GM12878 (cell line): ENCODE measurements at regions not wholly inside any gene's neighbourhood (a gene's known extent, or its start where the extent isn't known, plus 50 kb on each side); places are given as distances from the start of the nearest gene placed in this dataset.

Experiments
- ATAC-seq: fragments of 200-7000 bp; cut with Tn5 transposase; 3 replicates; pipeline ENCODE4 v1.9.1; 2020; ENCODE audit warnings: mild to moderate bottlenecking, moderate library complexity
- BruUV-seq: library from RNA; stranded (reverse); fragments of 400-500 nt; replicated peaks from 2 replicates; lab custom pipeline; 2021; lab: Mats Ljungman, UMichigan
- CTCF ChIA-PET: fragments of 300-600 bp; sonication (Branson Sonifier 250); formaldehyde crosslinking; extraction: SDS; loops from one replicate; lab custom pipeline; 2021; ENCODE audit warnings: inconsistent platforms; lab: Yijun Ruan, JAX
- POLR2A ChIA-PET: fragments of 350-600 bp; formaldehyde crosslinking; extraction: SDS; loops from one replicate; lab custom pipeline; 2021; ENCODE audit warnings: inconsistent platforms; lab: Charles Lee
- RAD21 ChIA-PET: fragments of 300-600 bp; sonication (Branson Sonifier 250); formaldehyde crosslinking; loops from one replicate; lab custom pipeline; 2023; ENCODE audit warnings: antibody characterized with exemption; ENCODE audit not compliant: unreplicated experiment; lab: Charles Lee
- SMC1A ChIA-PET: fragments of 300-600 bp; sonication (Branson Sonifier 250); formaldehyde crosslinking; loops from one replicate; lab custom pipeline; 2023; ENCODE audit not compliant: unreplicated experiment, uncharacterized antibody; lab: Charles Lee
- DNase-seq: peaks from one replicate; pipeline ENCODE4 v3.0.0-alpha.2; 2011; ENCODE audit warnings: low read depth, low spot score
- FAIRE-seq: peaks from 3 replicates; lab custom pipeline; 2011; peaks lifted over from hg19 to GRCh38; lab: Jason Lieb, UNC
- H2AFZ ChIP-seq: 2 replicates; pipeline ENCODE4 v1.6.0; 2011; ENCODE audit warnings: low read depth, low read length, control low read depth; ENCODE audit not compliant: control insufficient read depth
- H3K27ac ChIP-seq: 2 replicates; pipeline ENCODE4 v1.5.1; 2011; ENCODE audit warnings: control low read depth; ENCODE audit not compliant: control insufficient read depth, insufficient read depth
- H3K27me3 ChIP-seq, 2 experiments: replicated peaks in 1 of 2; 2 replicates each; pipeline versions ENCODE4 v1.6.0 to v1.6.1; 2011; ENCODE audit warnings: low read length in 1 of 2; ENCODE audit not compliant: control insufficient read depth in 2 of 2, insufficient read depth in 2 of 2
- H3K36me3 ChIP-seq, 2 experiments: 2 replicates each; pipeline ENCODE4 v1.5.1; 2011; ENCODE audit warnings: low read length in 1 of 2; ENCODE audit not compliant: control insufficient read depth in 2 of 2, insufficient read depth in 2 of 2
- H3K4me1 ChIP-seq: 2 replicates; pipeline ENCODE4 v1.6.1; 2011; ENCODE audit warnings: mild to moderate bottlenecking, low read length, moderate library complexity, mixed read lengths; ENCODE audit not compliant: control insufficient read depth, insufficient read depth
- H3K4me2 ChIP-seq: 2 replicates; pipeline ENCODE4 v1.6.0; 2011; ENCODE audit warnings: control low read depth; ENCODE audit not compliant: control insufficient read depth, insufficient read depth
- H3K4me3 ChIP-seq: fragments of 200-600 bp; sonication (generic); 2 replicates; pipeline ENCODE4 v1.5.1; 2016
- H3K79me2 ChIP-seq: 2 replicates; pipeline ENCODE4 v1.6.0; 2011; ENCODE audit warnings: low read length; ENCODE audit not compliant: control insufficient read depth, insufficient read depth
- H3K9ac ChIP-seq: 2 replicates; pipeline ENCODE4 v1.8.0; 2011; ENCODE audit warnings: low read length, control low read depth, mixed read lengths; ENCODE audit not compliant: control insufficient read depth, insufficient read depth
- H3K9me3 ChIP-seq: replicated peaks from 3 replicates; pipeline ENCODE4 v1.5.1; 2011; ENCODE audit warnings: mild to moderate bottlenecking, low read length; ENCODE audit not compliant: control insufficient read depth, insufficient read depth
- H4K20me1 ChIP-seq: 2 replicates; pipeline ENCODE4 v1.6.0; 2011; ENCODE audit not compliant: control insufficient read depth, insufficient read depth
- FOXM1 ChIP-seq: IDR thresholded peaks from 2 replicates; pipeline ENCODE4 v1.6.1; 2012; ENCODE audit warnings: low read depth, mild to moderate bottlenecking, inconsistent platforms, low read length, moderate library complexity
- MEF2B ChIP-seq: fragments of 450-650 bp; IDR thresholded peaks from 2 replicates; pipeline ENCODE4 v1.6.1; 2018; ENCODE audit warnings: mild to moderate bottlenecking, moderate library complexity; ENCODE audit not compliant: partially characterized antibody, poor library complexity, severe bottlenecking
- MTA3 ChIP-seq: IDR thresholded peaks from 2 replicates; pipeline ENCODE4 v1.6.1; 2012; ENCODE audit warnings: low read length, inconsistent platforms, borderline replicate concordance
- NFYB ChIP-seq: IDR thresholded peaks from 2 replicates; pipeline ENCODE4 v1.6.1; 2011; ENCODE audit warnings: low read depth, mild to moderate bottlenecking, low read length, improper control_type of control experiment, moderate library complexity; ENCODE audit not compliant: insufficient read depth
- POU2F2 ChIP-seq: IDR thresholded peaks from 3 replicates; pipeline ENCODE4 v1.6.1; 2011; ENCODE audit warnings: low read depth, mild to moderate bottlenecking, low read length, borderline replicate concordance
- RBBP5 ChIP-seq: fragments of 200-600 bp; sonication (generic); conservative IDR thresholded peaks from 2 replicates; pipeline ENCODE4 v1.6.1; 2016
- RFX5 ChIP-seq: IDR thresholded peaks from 2 replicates; pipeline ENCODE4 v1.6.1; 2011; ENCODE audit warnings: low read depth, low read length, improper control_type of control experiment
- SIX5 ChIP-seq: IDR thresholded peaks from 2 replicates; pipeline ENCODE4 v1.6.1; 2011; ENCODE audit warnings: mild to moderate bottlenecking, low read depth, low read length, moderate library complexity; ENCODE audit not compliant: severe bottlenecking
- TARDBP ChIP-seq: IDR thresholded peaks from 2 replicates; pipeline ENCODE4 v1.6.1; 2016; ENCODE audit warnings: borderline replicate concordance
- YY1 ChIP-seq: IDR thresholded peaks from 2 replicates; pipeline ENCODE4 v1.6.1; 2011; ENCODE audit warnings: low read depth, mild to moderate bottlenecking, low read length
- ZNF622 ChIP-seq: fragments of 450-650 bp; IDR thresholded peaks from 2 replicates; pipeline ENCODE4 v1.6.1; 2017; ENCODE audit warnings: mild to moderate bottlenecking, inconsistent platforms
- ZSCAN29 ChIP-seq: fragments of 450-650 bp; IDR thresholded peaks from 2 replicates; pipeline ENCODE4 v1.6.1; 2017; ENCODE audit warnings: mild to moderate bottlenecking, moderate library complexity
- WGBS: methylation state at CpG from one replicate; pipeline ENCODE4 v1.1.6; 2016; ENCODE audit warnings: low lambda C conversion rate; ENCODE audit not compliant: insufficient replicate concordance, insufficient coverage; ENCODE audit errors: missing lambda C conversion rate; 5-methylcytosine and 5-hydroxymethylcytosine counted together
- in situ Hi-C: fragments of 300-500 bp; cut with MboI; formaldehyde crosslinking; loops from 9 replicates; pipeline ENCODE4 v1.14.3; 2018; ENCODE audit warnings: mixed read lengths
- intact Hi-C: fragments of 100-400 bp; cut with micrococcal nuclease; formaldehyde crosslinking; loops from one replicate; pipeline ENCODE4 v1.14.2; 2022; ENCODE audit not compliant: unreplicated experiment
- TF ChIP-seq, protein P1 (sequence below): IDR thresholded peaks from 2 replicates; pipeline ENCODE4 v1.6.1; 2012; ENCODE audit warnings: low read depth, low read length, improper control_type of control experiment

DNA sequence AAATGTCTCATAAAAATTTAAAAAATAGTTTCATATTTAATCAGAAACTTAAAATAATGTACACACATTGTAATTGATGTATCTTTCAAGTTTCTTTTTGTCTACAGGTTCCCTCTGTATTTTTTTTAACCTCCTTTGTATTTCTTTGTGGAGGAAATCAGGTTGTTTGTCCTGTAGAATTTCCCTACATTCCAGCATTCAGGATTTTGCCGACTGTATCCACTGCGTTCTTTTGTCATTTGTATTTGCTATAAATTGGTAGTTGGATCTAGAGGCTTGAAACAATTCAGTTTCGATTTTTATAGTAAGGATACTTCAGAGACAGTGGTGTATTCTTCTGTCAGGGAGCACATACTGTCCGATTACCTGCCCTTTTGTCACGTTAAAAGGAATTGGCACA is 367.2 kb downstream of the SOX2 start:
- no peaks in the 10 kb centered on the region for H3K27me3 ChIP-seq
- no peaks in the 10 kb centered on the region for H3K9me3 ChIP-seq
- H3K36me3 ChIP-seq = no peaks in the 10 kb centered on the region
- H4K20me1 ChIP-seq = no peaks in the 10 kb centered on the region
- ChIA-PET SMC1A (no interaction called here), POLR2A (no interaction called here), RAD21 (no interaction called here), CTCF (no interaction called here)
- H3K27ac ChIP-seq = no peak overlapping the region
- no peak overlapping the region for H3K4me3 ChIP-seq
- FAIRE-seq (no peak), ATAC-seq (no peak), DNase-seq (no peak)
- intact Hi-C loops (no loop called here), in situ Hi-C loops (no loop called here)
- 50% methylated on average over 5 of the region's 5 CpGs for WGBS
- H2AFZ ChIP-seq = no peak overlapping the region
- H3K9ac ChIP-seq = no peak overlapping the region
- BruUV-seq = no TSS peak
- no peak overlapping the region for H3K4me2 ChIP-seq
- no peaks in the 10 kb centered on the region for H3K4me1 ChIP-seq
- H3K79me2 ChIP-seq = no peaks in the 10 kb centered on the region
- TF ChIP-seq ZSCAN29 = no peak

DNA sequence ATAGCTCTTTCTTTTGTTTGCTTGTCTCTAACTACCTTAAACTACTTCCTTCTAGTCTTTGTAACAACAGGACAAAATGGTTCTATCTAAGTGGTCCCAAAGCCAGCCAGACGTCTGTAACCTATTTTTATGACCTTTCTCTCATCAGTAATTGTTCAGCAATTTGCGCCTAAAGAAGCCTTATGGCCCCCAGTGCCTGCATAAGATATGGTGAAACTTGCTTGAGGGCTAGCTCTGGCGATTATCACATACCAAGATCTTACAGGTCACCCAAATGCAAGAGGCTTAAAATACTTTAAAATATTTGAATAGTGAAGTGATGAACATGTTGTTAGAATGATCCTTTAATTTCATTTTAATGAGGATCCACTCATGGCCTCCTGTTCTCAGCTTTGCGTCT is 369.4 kb downstream of the SOX2 start:
- Histone ChIP-seq H3K27me3 (no peaks in the 10 kb centered on the region), H3K4me1 (no peaks in the 10 kb centered on the region), H3K9ac (no peak overlapping the region), H3K36me3 (no peaks in the 10 kb centered on the region), H3K79me2 (no peaks in the 10 kb centered on the region), H3K27ac (no peak overlapping the region), H3K4me2 (no peak overlapping the region), H4K20me1 (no peaks in the 10 kb centered on the region), H3K9me3 (no peaks in the 10 kb centered on the region), H3K4me3 (no peak overlapping the region), H2AFZ (no peak overlapping the region)
- no TSS peak for BruUV-seq
- ATAC-seq (no peak), FAIRE-seq (no peak), DNase-seq (no peak)
- TF ChIP-seq RBBP5 = no peak
- TF ChIP-seq MTA3 = no peak
- no peak for TF ChIP-seq YY1
- TF ChIP-seq TARDBP = no peak
- TF ChIP-seq ZNF622 = no peak
- TF ChIP-seq, protein P1, sequence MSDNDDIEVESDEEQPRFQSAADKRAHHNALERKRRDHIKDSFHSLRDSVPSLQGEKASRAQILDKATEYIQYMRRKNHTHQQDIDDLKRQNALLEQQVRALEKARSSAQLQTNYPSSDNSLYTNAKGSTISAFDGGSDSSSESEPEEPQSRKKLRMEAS = no peak
- TF ChIP-seq RFX5 = no peak
- TF ChIP-seq POU2F2 = no peak
- TF ChIP-seq SIX5 = no peak
- TF ChIP-seq NFYB = no peak
- no peak for TF ChIP-seq MEF2B
- no peak for TF ChIP-seq FOXM1
- ChIA-PET SMC1A (no interaction called here), RAD21 (no interaction called here), POLR2A (no interaction called here), CTCF (interaction anchor here (1.1 kb wide), 1 partner anchor 31 kb away, joined by 3 read pairs; no protein-coding TSS in a partner anchor)
- in situ Hi-C loops = no loop called here
- intact Hi-C loops = no loop called here
- WGBS = 44% methylated on average over 4 of the region's 4 CpGs
